ENCODE measurements at regions not wholly inside any gene's neighbourhood (a gene's known extent, or its start where the extent isn't known, plus 50 kb on each side); places are given as distances from the start of the nearest gene placed in this dataset.
"Not testable (repeated sequence)": the region's sequence is repeated elsewhere in the genome, so short reads cannot be mapped to it uniquely, and the experiment has no call there.

DNA sequence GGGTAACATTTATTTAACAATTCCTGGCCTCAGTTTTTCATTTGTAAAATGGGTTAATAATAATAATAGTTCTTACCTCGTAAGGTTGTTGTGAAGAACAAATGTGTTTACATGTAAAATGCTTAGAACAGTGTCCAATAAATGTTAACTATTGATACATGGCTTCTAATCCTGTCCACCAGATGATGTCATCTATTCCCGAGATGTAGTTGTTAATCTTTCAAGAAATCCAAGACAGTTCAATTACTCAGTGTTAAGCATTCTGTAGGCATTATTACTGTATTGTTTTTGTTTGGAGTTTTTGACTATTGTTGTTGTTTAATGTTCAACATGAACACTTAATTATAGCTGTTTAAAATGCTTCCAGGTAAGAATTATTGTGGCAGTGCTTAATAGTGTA is 131.0 kb upstream of the FNDC3A start:
- no peak for DNase-seq (ENCODE audit: low spot score)

DNA sequence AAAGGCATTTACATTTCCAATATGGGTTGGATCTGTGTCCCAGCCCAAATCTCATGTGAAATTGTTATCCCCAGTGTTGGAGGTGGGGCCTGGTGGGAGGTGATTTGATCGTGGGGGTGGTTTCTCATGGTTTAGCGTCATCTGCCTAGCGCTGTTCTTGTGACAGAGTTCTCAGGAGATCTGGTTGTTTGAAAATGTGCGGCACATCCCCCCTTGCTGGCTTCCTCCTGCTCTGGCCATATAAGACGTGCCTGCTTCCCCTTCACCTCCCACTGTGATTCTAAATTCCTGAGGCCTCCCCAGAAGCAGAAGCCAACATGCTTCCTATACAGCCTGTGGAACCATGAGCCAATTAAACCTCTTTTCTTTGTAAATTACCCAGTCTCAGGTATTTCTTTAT is 126.2 kb upstream of the FNDC3A start:
- DNase-seq (ENCODE audit: low spot score) = no peak

DNA sequence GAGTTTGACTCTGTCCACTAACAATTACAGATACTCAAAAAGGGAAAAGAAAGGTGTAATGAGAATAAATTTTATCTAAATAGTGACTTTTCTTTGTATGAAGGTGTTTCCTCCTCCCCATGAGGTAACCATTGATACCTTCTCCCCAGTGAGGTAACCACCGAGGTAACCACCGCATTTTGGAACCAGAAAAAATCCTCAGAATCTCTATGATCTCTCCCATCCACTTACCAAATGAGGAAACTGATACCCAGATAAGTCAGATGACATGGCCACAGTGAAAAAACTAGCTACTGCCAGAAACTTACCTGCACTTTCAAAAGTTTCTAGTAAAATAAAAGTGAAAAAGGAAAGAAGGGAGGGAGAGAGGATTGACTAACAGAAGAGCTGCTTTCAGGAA is 124.0 kb upstream of the FNDC3A start:
- DNase-seq (ENCODE audit: low spot score) = no peak

DNA sequence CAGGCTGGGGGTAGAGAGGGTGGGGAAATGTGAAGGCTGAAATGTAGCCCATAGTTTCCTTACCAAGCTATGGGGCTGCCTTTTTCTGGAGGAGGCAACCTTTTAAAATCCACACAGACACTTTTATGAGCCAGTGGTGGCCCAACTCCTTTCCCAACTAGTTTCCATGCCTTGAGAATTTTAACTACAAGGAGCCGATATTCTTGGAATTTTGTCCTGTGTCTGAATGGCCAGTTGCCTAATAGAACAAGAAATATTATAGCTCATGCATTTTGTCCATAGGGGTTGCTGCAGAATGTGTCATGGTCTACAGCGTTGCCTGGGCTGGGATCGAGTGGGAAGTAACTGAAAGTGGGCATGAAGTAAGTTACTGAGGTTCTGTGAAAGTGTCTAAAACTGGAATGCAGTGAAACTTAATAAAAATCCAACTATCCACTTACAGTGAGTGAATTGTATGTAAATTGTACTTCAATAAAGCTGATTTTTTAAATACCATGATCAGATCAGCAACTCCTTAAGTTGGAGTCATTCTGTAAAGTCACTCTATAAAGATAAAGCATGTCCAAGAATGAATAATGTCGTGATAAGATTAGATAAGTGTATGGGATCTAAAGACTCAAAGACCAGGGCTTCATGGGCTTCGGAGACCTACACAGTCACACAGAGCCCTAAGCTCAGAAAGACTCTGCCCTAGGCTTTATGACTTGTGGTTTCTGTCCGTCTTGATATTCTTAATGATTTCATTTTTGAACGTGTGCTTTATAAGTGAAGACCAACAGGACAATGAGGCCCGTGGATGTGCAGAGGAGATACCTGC is 122.6 kb upstream of the FNDC3A start:
- DNase-seq (ENCODE audit: low spot score) = no peak

DNA sequence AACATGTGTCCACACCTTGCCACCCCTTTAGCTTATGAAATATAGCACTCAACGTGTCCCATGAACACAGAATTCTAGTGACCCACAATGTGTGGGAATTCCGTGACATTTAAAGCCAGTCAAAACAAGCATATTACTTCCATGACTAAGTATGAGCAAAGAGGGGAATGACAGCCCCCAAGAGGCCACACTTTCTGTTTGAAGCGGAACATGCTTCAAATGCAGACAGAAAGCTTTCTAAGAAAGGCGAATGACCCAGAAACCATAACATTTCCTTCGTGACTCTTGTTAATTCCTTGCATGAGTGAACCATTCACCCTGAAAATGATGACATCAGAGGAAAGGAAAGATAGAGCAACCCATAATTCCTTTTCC is 122.0 kb upstream of the FNDC3A start:
- no peak for DNase-seq (ENCODE audit: low spot score)

DNA sequence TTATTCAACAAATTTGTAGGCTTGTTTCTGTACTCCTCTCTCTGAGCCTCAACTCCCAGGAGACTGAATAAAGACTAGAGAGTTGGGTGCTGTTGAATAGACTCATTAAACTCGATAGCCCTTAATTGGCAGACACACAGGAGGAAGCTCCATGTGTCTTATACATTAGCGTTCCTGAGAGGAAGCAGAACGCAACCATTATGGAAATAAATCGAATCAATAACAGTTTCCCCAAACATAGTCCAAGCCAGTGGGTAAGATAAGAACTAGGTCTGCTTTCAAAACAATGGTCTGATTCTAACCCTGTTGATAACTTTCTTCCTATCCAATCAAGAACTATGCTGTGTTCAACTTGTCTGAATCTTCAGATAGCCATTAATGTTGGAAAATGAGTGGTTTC is 118.1 kb upstream of the FNDC3A start:
- DNase-seq (ENCODE audit: low spot score) = no peak

DNA sequence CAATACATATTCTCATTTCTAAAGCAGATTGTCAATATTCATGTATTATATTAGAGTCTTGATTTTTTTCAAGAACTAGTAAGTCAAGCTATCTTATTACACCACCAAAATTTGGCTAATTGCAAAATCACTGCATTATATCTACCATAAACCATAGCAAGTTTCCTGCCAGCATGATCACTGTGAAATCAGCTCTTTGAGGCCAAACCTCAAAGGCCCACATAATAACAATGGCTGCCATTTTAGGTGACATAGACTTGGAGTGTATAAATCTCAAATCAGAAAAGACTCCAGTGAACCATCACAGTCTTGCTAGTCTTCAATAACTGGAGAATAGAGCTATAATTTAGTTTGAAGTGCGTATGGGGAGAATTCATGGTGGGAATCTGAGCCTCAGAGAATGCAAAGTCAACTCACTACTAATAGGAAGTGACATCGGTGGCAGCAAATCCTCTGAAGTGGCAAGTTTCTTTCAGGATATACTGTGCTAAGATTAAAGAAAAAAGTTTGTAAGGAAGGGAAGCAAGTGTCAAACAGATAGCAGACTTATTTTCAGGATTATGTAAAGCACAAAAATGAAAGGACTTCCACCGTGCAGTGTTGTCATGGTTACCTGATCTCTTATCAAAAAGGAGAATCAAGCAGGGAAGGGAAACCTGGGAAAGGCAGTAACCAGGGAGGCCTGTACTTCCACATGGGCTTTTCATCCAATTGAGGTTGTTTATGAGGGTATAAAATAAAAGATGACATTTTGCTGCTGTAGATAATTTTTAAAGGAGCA is 117.4 kb upstream of the FNDC3A start:
- DNase-seq (ENCODE audit: low spot score) = no peak

DNA sequence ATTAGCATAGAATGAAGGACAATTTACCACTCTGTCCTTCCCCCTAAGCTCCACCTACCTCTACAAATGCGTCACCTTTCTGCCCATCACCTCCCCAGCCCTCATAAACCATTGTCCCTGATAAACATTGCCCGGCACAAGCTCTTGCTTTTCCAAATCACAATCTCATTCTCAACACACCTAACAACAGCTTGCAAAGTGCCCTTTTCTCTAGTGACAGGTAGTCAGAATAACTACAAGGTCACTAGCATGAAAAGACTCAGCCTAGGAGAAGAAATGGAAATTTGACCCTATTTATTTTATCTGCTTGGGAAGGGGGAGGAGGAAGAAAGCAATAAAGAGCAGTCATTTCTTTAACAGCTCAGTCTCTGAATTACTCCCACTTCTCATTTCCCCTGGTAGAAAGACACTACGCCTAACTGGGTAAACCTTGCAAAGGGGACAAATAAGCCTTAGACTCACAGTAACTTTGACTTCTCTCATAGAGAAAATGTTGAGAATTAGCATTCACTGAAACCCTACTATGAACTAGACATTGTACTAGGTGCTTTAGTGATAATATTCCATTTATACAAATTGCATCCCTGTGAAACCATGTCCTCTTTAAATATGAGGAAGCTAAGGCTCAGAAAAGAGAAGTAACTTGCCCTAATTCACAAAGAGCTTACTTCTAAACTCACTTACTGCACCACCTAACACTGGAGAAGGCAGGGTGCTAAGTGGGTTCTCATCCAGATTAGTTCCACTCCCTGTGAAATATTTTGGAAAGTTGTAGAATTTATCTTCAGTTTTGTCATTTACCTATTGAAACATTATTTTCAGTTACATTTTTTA is 116.2 kb upstream of the FNDC3A start:
- no peak for DNase-seq (ENCODE audit: low spot score)

DNA sequence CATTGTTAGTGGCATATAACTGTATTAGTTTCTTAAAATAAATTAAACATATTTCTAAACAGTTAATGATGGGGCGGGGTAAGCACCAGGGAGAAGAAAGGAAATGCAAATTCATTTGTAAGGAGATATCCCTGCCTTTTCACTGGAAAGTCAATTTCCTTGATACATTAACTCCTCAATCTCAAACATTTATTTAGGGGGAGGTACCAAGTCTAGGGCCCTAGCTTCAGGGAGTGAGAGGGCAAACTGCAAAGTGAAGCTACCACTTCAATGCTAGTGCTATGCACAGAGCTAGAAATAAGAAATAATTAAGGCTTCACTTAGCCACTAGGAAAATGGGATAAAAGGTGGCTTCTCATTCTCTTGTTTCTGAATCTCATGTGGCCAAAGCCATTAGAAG is 115.3 kb upstream of the FNDC3A start:
- no peak for DNase-seq (ENCODE audit: low spot score)

DNA sequence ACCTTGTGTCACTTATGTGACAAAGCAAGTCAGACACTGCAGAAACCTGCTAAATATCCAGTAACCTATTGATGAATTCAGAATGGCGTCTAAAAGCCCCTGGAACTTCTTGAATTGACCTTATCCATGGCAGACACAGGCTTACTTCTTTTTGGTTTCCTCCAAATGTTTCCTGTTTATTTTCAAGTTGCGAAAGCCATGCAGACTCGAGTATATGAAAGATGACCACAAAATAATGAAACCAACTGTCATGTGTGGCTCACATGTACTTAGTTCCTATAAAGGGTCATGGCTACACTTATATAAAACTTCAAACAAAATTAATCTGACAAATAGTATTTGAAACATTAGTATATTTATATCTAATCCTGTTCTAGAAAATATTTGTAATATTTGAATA is 113.1 kb upstream of the FNDC3A start:
- no peak for DNase-seq (ENCODE audit: low spot score)

DNA sequence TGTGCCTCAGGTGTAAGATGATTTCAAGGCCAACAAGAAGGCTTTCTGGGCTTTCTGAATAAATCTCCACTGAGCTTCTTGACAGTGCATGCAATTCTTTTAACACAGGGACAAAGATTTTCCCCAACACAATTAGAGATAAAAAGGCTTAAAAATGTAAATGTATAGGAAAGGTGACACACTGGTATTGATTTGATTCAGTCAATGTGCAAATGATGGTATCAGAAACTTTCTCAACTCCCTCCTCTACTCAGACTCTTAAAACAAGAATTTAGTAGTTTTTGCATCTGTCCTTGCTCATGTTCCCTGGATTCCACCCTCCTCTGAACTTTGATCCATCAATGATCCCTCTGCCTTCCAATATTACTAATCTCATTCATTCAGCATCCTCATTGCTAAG is 111.6 kb upstream of the FNDC3A start:
- DNase-seq (ENCODE audit: low spot score) = no peak

DNA sequence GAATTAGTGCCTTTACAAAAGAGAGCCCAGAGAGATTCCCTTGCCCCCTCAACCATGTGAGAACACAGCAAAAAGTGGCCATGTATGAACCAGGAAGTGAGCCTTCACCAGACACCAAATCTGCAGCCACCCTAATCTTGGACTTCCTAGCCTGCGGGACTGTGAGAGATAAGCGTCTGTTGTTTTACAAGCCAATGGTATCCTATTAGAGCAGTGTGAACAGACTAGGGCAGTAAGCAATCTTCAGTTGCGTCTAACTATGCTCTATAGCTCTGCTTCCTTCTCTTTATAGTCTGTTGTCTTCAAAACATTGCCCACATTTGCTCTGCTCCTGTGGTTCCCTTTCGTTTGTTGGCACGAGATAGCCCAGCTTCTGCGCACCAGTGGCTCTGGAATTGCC is 109.5 kb upstream of the FNDC3A start:
- DNase-seq (ENCODE audit: low spot score) = no peak

DNA sequence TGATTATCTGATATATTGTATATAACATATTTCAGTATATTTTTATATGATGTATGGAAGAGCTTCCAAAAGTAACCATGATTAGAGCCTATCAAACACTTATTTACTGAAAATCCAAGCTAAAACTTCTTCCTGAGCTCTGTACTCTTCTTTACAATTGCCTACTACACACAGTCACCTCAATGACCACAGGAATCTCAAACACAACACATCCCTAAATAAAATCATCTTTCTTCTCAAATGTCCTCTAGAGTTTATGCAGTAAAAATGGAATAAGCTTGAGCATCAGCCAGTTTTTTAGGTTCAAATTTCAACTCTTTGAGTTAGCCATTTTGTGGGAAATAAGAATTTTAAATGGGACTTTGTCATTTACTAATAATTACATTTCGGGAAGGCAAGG is 102.6 kb upstream of the FNDC3A start:
- no peak for DNase-seq (ENCODE audit: low spot score)

DNA sequence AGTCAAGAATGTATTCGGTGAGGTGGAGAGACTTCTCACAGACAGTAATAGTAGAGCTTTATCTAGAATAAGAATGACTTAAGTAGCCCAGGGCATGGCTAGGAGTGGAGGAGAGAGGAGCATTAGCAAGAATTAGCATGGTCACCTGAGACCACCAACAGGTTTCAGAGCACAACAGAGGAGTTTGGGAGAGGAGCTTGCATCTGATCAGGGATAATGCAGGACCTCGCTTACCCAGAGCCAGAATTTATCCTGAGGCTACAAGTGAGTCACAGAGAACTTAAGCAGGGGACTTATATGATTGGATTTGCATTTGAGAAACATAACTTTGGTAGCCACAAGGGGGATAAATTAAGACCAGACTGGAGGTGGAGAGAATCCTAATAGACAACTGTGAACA is 102.1 kb upstream of the FNDC3A start:
- no peak for DNase-seq (ENCODE audit: low spot score)

DNA sequence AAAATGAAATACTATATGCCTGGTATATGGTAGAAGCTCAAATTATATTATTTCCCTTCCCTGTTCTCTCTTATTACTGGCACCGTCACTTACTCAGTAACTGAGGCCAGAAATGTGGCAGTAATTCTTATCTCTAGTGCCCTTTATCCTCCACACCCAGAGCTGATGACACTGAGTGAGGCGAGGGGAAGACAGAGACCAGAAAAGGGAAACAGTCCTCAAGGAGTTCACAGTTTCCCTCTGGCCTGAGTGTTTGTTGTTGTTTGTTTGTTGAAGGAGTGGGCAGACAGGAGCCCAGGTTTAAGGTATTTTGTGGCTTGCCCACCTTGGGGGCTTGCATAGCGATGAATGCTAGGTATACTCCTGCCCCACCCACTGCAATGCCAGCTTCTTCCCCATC is 101.5 kb upstream of the FNDC3A start:
- no peak for DNase-seq (ENCODE audit: low spot score)

DNA sequence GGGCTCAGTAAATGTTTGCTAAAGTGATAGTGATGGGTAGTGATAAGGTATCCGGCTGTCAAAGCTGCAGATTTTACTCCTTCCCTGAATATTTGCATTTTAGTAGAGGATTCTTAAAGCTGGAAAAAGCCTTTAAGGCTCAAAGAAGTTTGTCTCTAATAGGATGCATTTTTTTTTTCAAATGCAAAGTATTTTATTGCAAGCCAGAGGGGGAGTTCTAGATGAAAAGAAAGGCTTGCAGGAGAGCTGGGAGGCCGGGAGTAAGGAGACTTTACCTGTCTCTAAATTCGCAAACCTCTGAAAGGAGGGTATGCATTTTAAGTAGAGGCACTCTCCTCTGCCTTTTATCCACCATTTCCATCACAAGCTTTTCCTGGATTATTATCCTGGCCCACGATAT is 100.7 kb upstream of the FNDC3A start:
- no peak for DNase-seq (ENCODE audit: low spot score)

DNA sequence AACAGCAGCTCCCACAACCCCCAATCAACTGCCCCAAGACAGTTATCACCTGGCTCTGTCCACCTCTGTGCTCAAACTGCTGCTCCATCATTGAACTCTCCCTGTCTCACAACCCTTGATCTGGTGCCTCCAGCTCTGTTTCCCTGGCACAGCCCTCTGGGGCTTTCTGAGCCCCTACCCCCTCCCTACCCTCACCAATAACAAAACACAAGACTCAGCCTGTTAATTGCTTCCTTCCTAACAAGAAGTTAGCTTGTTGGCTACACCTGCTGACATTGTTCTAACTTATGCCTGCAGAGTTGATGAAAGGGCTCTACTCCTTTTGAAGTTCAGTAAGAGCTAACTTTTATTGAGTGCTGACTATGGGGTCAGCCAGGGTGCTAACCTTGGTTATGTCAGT is 99.4 kb upstream of the FNDC3A start:
- DNase-seq (ENCODE audit: low spot score) = no peak

DNA sequence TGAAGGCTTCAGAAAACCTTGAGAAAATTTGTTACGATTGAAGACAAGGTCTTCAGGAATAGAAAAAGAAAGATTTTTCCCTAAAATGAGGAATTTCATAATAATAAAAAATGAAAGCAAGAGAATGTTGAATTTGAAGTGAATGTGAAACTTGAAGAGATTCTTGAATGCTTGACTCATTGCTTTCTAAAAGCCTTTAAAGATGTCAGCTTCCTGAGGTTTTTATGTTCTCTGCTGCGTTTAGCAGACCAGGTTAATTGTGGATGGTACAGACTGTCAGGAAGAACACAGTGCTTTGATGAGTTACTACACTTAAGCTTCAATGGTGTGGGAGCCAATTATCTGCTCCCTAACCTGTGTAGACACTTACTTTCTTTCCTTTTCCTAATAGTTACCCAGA is 96.3 kb upstream of the FNDC3A start:
- no peak for DNase-seq (ENCODE audit: low spot score)

DNA sequence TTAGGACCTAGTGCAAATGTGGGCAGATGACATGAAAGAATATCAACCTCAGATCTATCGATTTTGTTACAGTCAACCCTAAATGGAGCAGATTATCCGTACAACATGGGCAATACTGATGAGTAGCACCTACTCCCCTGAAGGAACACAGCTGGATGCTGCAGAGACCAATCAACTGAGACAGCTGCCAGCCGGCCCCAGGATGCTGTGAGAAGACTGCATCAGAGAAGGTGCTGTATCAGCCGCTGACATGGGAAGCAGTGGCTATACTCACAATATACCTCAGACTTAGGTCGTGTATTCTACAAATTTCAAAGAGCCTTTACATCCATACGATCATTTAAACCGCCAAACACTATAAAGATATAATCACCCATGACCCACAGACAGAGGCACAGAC is 95.9 kb upstream of the FNDC3A start:
- no peak for DNase-seq (ENCODE audit: low spot score)

DNA sequence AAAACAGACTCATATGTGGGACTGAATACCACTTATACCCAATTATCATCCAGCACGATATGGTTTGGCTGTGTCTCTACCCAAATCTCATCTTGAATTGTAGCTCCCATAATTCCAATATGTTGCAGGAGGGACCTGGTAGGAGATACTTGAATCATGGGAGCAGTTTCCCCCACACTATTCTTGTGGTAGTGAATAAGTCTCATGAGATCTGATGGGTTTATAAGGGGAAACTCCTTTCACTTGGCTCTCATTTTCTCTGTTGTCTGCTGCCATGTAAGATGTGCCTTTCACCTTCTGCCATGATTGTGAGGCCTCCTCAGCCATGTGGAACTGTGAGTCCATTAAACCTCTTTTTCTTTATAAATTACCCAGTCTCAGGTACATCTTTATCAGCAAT is 91.9 kb upstream of the FNDC3A start:
- not testable (repeated sequence) for DNase-seq (ENCODE audit: low spot score)

DNA sequence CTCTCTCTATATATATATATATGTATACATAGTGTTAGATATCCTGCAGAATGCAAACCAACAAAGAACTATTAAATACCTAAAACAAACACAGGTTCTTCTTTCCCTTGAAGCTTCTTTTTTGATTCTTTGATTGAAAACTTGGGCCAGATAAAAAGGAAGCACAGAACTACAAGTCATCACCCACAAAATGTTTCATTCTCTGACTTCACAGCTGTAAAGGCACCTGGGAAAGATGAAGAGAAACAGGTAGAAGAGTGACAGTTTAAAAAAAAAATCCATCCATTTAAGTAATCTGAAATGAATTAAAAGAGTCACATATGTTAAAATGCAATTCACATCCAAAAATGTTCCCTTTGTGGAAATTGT is 90.7 kb upstream of the FNDC3A start:
- DNase-seq (ENCODE audit: low spot score) = no peak

DNA sequence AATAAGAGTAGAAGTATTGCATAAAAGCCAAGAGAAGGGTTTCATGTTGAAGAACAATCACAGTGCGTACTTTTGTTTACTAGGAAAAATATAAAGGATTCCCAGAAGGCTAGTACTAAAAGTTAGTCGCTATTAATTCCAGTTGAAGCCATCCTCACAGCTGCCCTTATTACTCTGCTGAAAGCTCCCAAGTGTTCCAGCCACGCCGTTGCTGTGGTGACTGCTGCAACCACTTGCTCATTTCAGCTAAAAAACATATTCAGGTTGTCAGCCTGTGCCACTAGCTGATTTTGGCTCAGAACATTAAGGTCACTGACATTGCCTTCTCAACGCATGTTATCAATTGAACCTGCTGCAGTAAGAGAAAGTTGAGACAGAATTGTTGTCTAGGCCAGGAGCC is 87.1 kb upstream of the FNDC3A start:
- DNase-seq (ENCODE audit: low spot score) = no peak

DNA sequence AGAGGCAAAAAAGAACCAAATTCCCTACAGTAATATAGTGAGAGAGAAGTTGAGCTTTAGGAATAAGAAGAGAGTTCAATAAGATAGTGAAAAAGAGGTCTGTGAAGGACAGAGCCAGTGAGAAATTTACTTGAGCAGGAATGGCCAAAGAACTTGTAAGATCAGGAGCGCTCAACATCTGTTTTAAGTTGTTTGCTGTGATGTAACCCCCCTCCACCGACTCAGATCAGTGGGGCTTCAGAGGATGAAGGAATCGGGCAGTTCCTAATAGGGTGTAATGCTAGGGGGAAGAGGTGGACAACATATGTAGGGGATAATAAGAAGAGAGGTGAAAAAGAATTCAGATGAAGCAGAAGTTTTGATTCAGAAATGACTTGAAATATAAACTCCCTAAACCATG is 85.3 kb upstream of the FNDC3A start:
- no peak for DNase-seq (ENCODE audit: low spot score)
